ENCODE measurements at regions not wholly inside any gene's neighbourhood (a gene's known extent, or its start where the extent isn't known, plus 50 kb on each side); places are given as distances from the start of the nearest gene placed in this dataset.

GRCh38 chr12:74415633-74416032, 122.0 kb upstream of the ATXN7L3B start:
- no peak overlapping the region for H3K4me3 ChIP-seq (ENCODE audit: low read depth, low read length)
- H3K9me3 ChIP-seq (ENCODE audit: control insufficient read depth, insufficient read depth, low read length): no peaks in the 10 kb centered on the region
- H3K27me3 ChIP-seq (ENCODE audit: control insufficient read depth, insufficient read depth, low read length): no peaks in the 10 kb centered on the region
- no peak overlapping the region for H3K27ac ChIP-seq (ENCODE audit: low read depth, low read length)
- CTCF ChIA-PET: interaction anchor here (0.6 to 1.6 kb wide), 4 partner anchors 10 to 1863 kb away, joined by 3 to 8 read pairs (median 5); no protein-coding TSS in a partner anchor
- no peak for DNase-seq (ENCODE audit: low read depth, low spot score)
- TF ChIP-seq CTCF (IDR thresholded peaks at IDR 0.05; ENCODE audit: low read depth, low read length): peak; percentile 61
- POLR2A ChIA-PET: no interaction called here

GRCh38 chr12:74418573-74418972, 119.1 kb upstream of the ATXN7L3B start:
- H3K27me3 ChIP-seq (ENCODE audit: control insufficient read depth, insufficient read depth, low read length): no peaks in the 10 kb centered on the region
- H3K4me3 ChIP-seq (ENCODE audit: low read depth, low read length): no peak overlapping the region
- DNase-seq (ENCODE audit: low read depth, low spot score): no peak
- no peak overlapping the region for H3K27ac ChIP-seq (ENCODE audit: low read depth, low read length)
- TF ChIP-seq CTCF (IDR thresholded peaks at IDR 0.05; ENCODE audit: low read depth, low read length): no peak
- H3K9me3 ChIP-seq (ENCODE audit: control insufficient read depth, insufficient read depth, low read length): no peaks in the 10 kb centered on the region
- ChIA-PET POLR2A (no interaction called here), CTCF (no interaction called here)

- H3K4me3 ChIP-seq (ENCODE audit: low read depth, low read length): no peak overlapping the region
- DNase-seq (ENCODE audit: low read depth, low spot score): no peak
- no peak overlapping the region for H3K27ac ChIP-seq (ENCODE audit: low read depth, low read length)
- no peaks in the 10 kb centered on the region for H3K9me3 ChIP-seq (ENCODE audit: control insufficient read depth, insufficient read depth, low read length)
- no peaks in the 10 kb centered on the region for H3K27me3 ChIP-seq (ENCODE audit: control insufficient read depth, insufficient read depth, low read length)
- POLR2A ChIA-PET: no interaction called here
- CTCF ChIA-PET: no interaction called here
- TF ChIP-seq CTCF (IDR thresholded peaks at IDR 0.05; ENCODE audit: low read depth, low read length): no peak
Measured at GRCh38 chr12:74424778-74425177, 112.9 kb upstream of the ATXN7L3B start.

- no peak for TF ChIP-seq CTCF (IDR thresholded peaks at IDR 0.05; ENCODE audit: low read depth, low read length)
- Histone ChIP-seq H3K4me3 (ENCODE audit: low read depth, low read length) (no peak overlapping the region), H3K9me3 (ENCODE audit: control insufficient read depth, insufficient read depth, low read length) (no peaks in the 10 kb centered on the region), H3K27ac (ENCODE audit: low read depth, low read length) (no peak overlapping the region), H3K27me3 (ENCODE audit: control insufficient read depth, insufficient read depth, low read length) (no peaks in the 10 kb centered on the region)
- ChIA-PET POLR2A (no interaction called here), CTCF (no interaction called here)
- no peak for DNase-seq (ENCODE audit: low read depth, low spot score)
Measured at GRCh38 chr12:74426091-74426490, 111.5 kb upstream of the ATXN7L3B start.

GRCh38 chr12:74429535-74429934, 108.1 kb upstream of the ATXN7L3B start:
- DNase-seq (ENCODE audit: low read depth, low spot score): no peak
- H3K9me3 ChIP-seq (ENCODE audit: control insufficient read depth, insufficient read depth, low read length): no peaks in the 10 kb centered on the region
- no peak for TF ChIP-seq CTCF (IDR thresholded peaks at IDR 0.05; ENCODE audit: low read depth, low read length)
- H3K4me3 ChIP-seq (ENCODE audit: low read depth, low read length): no peak overlapping the region
- ChIA-PET POLR2A (no interaction called here), CTCF (no interaction called here)
- no peak overlapping the region for H3K27ac ChIP-seq (ENCODE audit: low read depth, low read length)
- no peaks in the 10 kb centered on the region for H3K27me3 ChIP-seq (ENCODE audit: control insufficient read depth, insufficient read depth, low read length)

All from AG04450 (cell line).